Right atrium auricular region (tissue), 2 donors: ENCODE measurements at regions not wholly inside any gene's neighbourhood (a gene's known extent, or its start where the extent isn't known, plus 50 kb on each side); places are given as distances from the start of the nearest gene placed in this dataset.

Experiments
- DNase-seq: peaks from one replicate; pipeline ENCODE4 v3.0.0-alpha.2; 2019; ENCODE audit warnings: low spot score
- H3K27ac ChIP-seq, 2 donors: fragments of 200-600 bp; sonication (generic); 1 replicate in 1 of 2; 2 replicates in 1 of 2; pipeline ENCODE4 v1.5.1; 2016 to 2019
- H3K27me3 ChIP-seq, 2 donors: fragments of 200-600 bp; sonication (generic); one replicate each; pipeline versions ENCODE4 v1.5.1 to v1.6.0; 2017 to 2019
- H3K36me3 ChIP-seq: fragments of 200-600 bp; sonication (generic); one replicate; pipeline ENCODE4 v1.5.1; 2016
- H3K4me1 ChIP-seq, 2 donors: fragments of 200-600 bp; sonication (generic); one replicate each; pipeline versions ENCODE4 v1.5.1 to v1.6.0; 2017 to 2019
- H3K4me3 ChIP-seq, 2 donors: fragments of 200-600 bp; sonication (generic); 1 replicate in 1 of 2; 2 replicates in 1 of 2; pipeline ENCODE4 v1.5.1; 2017 to 2019; ENCODE audit warnings: mild to moderate bottlenecking in 1 of 2, moderate library complexity in 1 of 2
- H3K9me3 ChIP-seq, 2 donors: fragments of 200-600 bp; sonication (generic); one replicate each; pipeline ENCODE4 v1.5.1; 2019
- TF ChIP-seq, protein P1 (sequence below), 2 donors: fragments of 200-600 bp; sonication (generic); IDR thresholded peaks; one replicate each; pipeline ENCODE4 v1.5.1; 2019; ENCODE audit warnings: antibody characterized with exemption in 2 of 2

DNA sequence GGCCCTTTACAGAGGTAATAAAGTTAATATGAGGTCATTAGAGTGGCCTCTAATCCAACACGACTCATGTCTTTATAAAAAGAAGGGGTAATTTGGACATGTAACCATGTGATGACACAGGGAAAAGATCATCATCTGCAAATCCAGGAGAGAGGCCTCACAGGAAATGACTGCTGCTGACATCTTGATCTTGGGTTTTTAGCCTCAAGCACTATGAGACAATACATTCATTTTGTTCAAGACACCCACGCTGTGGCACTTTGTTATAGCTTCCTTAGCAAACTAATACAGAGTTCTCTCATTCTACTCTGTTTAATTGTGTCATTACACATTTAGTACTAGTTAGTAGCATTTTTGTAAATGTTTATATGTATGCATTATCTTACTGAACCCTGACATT, 64.0 kb upstream of the RUNX1 start:
- DNase-seq: no peak
- Histone ChIP-seq H3K4me1 (no peaks in the 10 kb centered on the region), H3K4me3 (no peak overlapping the region), H3K27ac (no peak overlapping the region), H3K36me3 (no peaks in the 10 kb centered on the region), H3K9me3 (no peaks in the 10 kb centered on the region), H3K27me3 (no peaks in the 10 kb centered on the region)
- TF ChIP-seq, protein P1, sequence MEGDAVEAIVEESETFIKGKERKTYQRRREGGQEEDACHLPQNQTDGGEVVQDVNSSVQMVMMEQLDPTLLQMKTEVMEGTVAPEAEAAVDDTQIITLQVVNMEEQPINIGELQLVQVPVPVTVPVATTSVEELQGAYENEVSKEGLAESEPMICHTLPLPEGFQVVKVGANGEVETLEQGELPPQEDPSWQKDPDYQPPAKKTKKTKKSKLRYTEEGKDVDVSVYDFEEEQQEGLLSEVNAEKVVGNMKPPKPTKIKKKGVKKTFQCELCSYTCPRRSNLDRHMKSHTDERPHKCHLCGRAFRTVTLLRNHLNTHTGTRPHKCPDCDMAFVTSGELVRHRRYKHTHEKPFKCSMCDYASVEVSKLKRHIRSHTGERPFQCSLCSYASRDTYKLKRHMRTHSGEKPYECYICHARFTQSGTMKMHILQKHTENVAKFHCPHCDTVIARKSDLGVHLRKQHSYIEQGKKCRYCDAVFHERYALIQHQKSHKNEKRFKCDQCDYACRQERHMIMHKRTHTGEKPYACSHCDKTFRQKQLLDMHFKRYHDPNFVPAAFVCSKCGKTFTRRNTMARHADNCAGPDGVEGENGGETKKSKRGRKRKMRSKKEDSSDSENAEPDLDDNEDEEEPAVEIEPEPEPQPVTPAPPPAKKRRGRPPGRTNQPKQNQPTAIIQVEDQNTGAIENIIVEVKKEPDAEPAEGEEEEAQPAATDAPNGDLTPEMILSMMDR (IDR thresholded peaks at IDR 0.05): no peak

DNA sequence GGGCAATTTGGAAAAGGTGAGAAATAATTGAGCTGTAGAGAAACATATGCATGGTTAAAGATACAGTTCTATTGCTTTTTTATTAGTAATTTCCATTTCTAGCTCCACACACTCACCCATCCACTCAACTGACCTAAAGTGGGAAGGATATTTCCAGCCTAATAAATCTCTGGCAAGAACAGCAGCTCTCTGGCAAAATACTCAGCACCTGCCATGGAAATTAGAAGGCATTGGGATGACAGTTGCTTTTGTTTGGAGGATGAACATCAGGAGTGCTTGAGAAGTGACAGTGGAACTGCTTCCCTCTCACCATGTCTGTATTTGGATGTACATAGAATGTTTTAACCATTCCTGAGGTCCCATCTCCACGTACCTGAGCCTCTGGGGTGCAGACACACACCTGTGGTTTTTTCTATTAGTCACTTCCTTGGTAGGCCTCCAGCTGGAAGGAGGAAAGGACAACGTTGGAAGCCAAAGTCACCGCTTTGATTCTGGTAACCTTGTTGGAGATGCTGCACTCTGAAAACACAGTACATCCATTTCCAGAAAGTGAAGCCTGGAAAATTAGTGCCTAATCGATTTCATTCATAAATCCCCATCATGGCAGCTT, 62.3 kb upstream of the RUNX1 start:
- DNase-seq: no peak
- TF ChIP-seq, protein P1 (IDR thresholded peaks at IDR 0.05): no peak
- Histone ChIP-seq H3K27ac (no peak overlapping the region), H3K36me3 (no peaks in the 10 kb centered on the region), H3K4me1 (no peaks in the 10 kb centered on the region), H3K27me3 (no peaks in the 10 kb centered on the region), H3K4me3 (no peak overlapping the region), H3K9me3 (no peaks in the 10 kb centered on the region)

DNA sequence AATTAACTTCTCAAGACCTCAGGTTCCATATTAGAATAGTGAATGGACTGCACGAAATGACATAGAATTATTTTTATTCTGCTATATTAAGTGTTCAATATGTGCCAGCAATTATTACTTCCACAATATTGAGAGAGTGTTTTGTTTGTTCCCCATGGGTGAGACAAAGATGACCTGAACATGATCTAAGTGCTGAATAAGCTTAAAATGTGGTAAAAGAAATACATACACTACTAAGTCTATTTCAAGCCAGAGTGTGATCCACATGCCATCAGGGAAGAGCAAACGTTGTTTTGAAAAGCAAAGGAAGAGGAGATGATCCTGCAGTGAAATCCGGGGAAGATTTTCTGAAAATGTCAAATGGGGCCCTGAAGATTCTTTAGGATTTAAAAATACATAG, 59.8 kb upstream of the RUNX1 start:
- no peak for DNase-seq
- TF ChIP-seq, protein P1 (IDR thresholded peaks at IDR 0.05): no peak
- no peaks in the 10 kb centered on the region for H3K4me1 ChIP-seq
- H3K4me3 ChIP-seq: no peak overlapping the region
- no peaks in the 10 kb centered on the region for H3K36me3 ChIP-seq
- no peaks in the 10 kb centered on the region for H3K9me3 ChIP-seq
- no peaks in the 10 kb centered on the region for H3K27me3 ChIP-seq
- H3K27ac ChIP-seq: no peak overlapping the region

DNA sequence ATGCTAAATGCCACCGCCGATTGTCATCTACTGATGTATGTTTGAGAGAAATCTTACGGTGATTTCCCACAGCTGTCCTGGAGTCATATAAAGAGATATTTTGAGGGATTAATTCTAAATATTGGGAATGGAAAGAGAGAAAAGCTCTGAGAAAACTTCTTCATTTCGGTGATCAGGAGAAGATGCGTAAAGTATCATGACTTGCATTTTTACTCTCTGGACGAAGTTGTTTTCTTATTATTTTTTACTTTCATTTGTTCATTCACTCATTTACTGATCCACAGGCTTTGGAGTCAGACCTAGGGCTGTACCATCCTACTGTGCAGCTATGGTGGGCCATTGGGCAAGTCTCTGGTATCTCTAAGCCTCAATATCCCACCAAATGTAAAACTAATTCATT, 58.4 kb upstream of the RUNX1 start:
- TF ChIP-seq, protein P1 (IDR thresholded peaks at IDR 0.05): no peak
- DNase-seq: no peak
- Histone ChIP-seq H3K27ac (no peak overlapping the region), H3K4me3 (no peak overlapping the region), H3K27me3 (no peaks in the 10 kb centered on the region), H3K4me1 (no peaks in the 10 kb centered on the region), H3K9me3 (no peaks in the 10 kb centered on the region), H3K36me3 (no peaks in the 10 kb centered on the region)

DNA sequence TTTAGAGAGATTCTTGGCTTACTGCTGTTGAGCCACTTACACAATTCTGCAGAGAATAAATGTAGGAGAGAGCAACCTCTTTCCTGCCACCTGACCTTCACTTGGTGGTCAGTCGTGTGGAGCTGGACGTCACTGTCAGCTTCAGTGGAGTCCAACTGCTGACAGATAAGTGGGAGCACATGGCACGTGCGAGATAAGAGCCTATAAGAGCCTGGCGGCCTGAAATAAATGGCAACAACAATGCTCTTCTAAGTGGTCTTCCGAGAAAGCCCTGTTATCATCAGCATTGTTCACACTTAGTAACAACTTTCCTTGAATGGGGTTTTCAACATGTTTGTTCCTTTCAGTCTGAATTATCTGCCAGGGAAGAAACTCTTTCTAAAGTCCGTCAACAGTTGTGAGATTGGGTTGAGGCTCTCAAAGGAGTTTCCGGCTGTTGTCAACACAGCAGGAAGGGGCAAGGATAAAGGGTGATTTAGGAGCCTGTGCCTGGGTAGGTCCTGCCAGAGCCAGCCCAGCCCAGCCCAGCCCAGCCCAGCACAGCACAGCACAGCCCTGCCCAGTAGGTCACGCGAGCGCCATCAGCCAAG, 57.2 kb upstream of the RUNX1 start:
- DNase-seq: peak; percentile 68
- no peaks in the 10 kb centered on the region for H3K4me1 ChIP-seq
- no peaks in the 10 kb centered on the region for H3K36me3 ChIP-seq
- H3K27ac ChIP-seq: peak overlapping the region; percentile 53 to 82
- no peaks in the 10 kb centered on the region for H3K27me3 ChIP-seq
- H3K4me3 ChIP-seq: no peak overlapping the region
- H3K9me3 ChIP-seq: no peaks in the 10 kb centered on the region
- TF ChIP-seq, protein P1 (IDR thresholded peaks at IDR 0.05): no peak
